ENCODE measurements at regions not wholly inside any gene's neighbourhood (a gene's known extent, or its start where the extent isn't known, plus 50 kb on each side); places are given as distances from the start of the nearest gene placed in this dataset.

GRCh38 chr3:104133630-104134029, 1233.1 kb upstream of the ALCAM start:
- Histone ChIP-seq H3K9ac (ENCODE audit: low read length) (no peak overlapping the region), H4K20me1 (ENCODE audit: insufficient read depth, low read length) (no peaks in the 10 kb centered on the region), H3K27ac (ENCODE audit: low read length) (no peak overlapping the region), H3K9me2 (replicated peaks; ENCODE audit: insufficient read depth, low read length) (no peaks in the 10 kb centered on the region), H3K36me3 (replicated peaks; ENCODE audit: insufficient read depth, low read length) (no peaks in the 10 kb centered on the region), H3K79me2 (ENCODE audit: low read length) (no peaks in the 10 kb centered on the region), H3F3A (ENCODE audit: insufficient read depth, low read length) (no peaks in the 10 kb centered on the region), H3K27me3 (replicated peaks; ENCODE audit: insufficient read depth, low read length) (no peaks in the 10 kb centered on the region), H3K4me3 (ENCODE audit: low read length) (no peak overlapping the region), H3K9me3 (replicated peaks; ENCODE audit: insufficient read depth, low read length) (no peaks in the 10 kb centered on the region), H3K4me1 (ENCODE audit: low read length) (no peaks in the 10 kb centered on the region), H3K4me2 (ENCODE audit: low read depth, low read length) (no peak overlapping the region), H2AFZ (ENCODE audit: low read length) (no peak overlapping the region)
- no peak for TF ChIP-seq EZH2phosphoT487 (IDR thresholded peaks at IDR 0.05; ENCODE audit: low read length)
- no peak for TF ChIP-seq CTCF (IDR thresholded peaks at IDR 0.05; ENCODE audit: low read length)
- TF ChIP-seq EZH2 (optimal IDR thresholded peaks at IDR 0.05; ENCODE audit: low read depth, low read length): no peak
- no peak for DNase-seq

GRCh38 chr3:104137116-104137515, 1229.6 kb upstream of the ALCAM start:
- TF ChIP-seq EZH2 (optimal IDR thresholded peaks at IDR 0.05; ENCODE audit: low read depth, low read length): no peak
- TF ChIP-seq CTCF (IDR thresholded peaks at IDR 0.05; ENCODE audit: low read length): no peak
- TF ChIP-seq EZH2phosphoT487 (IDR thresholded peaks at IDR 0.05; ENCODE audit: low read length): no peak
- no peaks in the 10 kb centered on the region for H3K27me3 ChIP-seq (replicated peaks; ENCODE audit: insufficient read depth, low read length)
- H3K4me3 ChIP-seq (ENCODE audit: low read length): no peak overlapping the region
- no peaks in the 10 kb centered on the region for H3K9me2 ChIP-seq (replicated peaks; ENCODE audit: insufficient read depth, low read length)
- no peaks in the 10 kb centered on the region for H4K20me1 ChIP-seq (ENCODE audit: insufficient read depth, low read length)
- H3K4me2 ChIP-seq (ENCODE audit: low read depth, low read length): no peak overlapping the region
- no peak for DNase-seq
- no peak overlapping the region for H3K9ac ChIP-seq (ENCODE audit: low read length)
- H3F3A ChIP-seq (ENCODE audit: insufficient read depth, low read length): no peaks in the 10 kb centered on the region
- no peak overlapping the region for H3K27ac ChIP-seq (ENCODE audit: low read length)
- H2AFZ ChIP-seq (ENCODE audit: low read length): no peak overlapping the region
- H3K9me3 ChIP-seq (replicated peaks; ENCODE audit: insufficient read depth, low read length): no peaks in the 10 kb centered on the region
- no peaks in the 10 kb centered on the region for H3K36me3 ChIP-seq (replicated peaks; ENCODE audit: insufficient read depth, low read length)
- no peaks in the 10 kb centered on the region for H3K79me2 ChIP-seq (ENCODE audit: low read length)
- H3K4me1 ChIP-seq (ENCODE audit: low read length): no peaks in the 10 kb centered on the region

- no peak overlapping the region for H3K4me3 ChIP-seq (ENCODE audit: low read length)
- H3K9me3 ChIP-seq (replicated peaks; ENCODE audit: insufficient read depth, low read length): no peaks in the 10 kb centered on the region
- H3K4me1 ChIP-seq (ENCODE audit: low read length): no peaks in the 10 kb centered on the region
- no peaks in the 10 kb centered on the region for H3K9me2 ChIP-seq (replicated peaks; ENCODE audit: insufficient read depth, low read length)
- no peaks in the 10 kb centered on the region for H3K36me3 ChIP-seq (replicated peaks; ENCODE audit: insufficient read depth, low read length)
- TF ChIP-seq EZH2phosphoT487 (IDR thresholded peaks at IDR 0.05; ENCODE audit: low read length) (no peak), EZH2 (optimal IDR thresholded peaks at IDR 0.05; ENCODE audit: low read depth, low read length) (no peak), CTCF (IDR thresholded peaks at IDR 0.05; ENCODE audit: low read length) (no peak)
- H4K20me1 ChIP-seq (ENCODE audit: insufficient read depth, low read length): no peaks in the 10 kb centered on the region
- H3K4me2 ChIP-seq (ENCODE audit: low read depth, low read length): no peak overlapping the region
- no peak overlapping the region for H3K9ac ChIP-seq (ENCODE audit: low read length)
- no peak overlapping the region for H2AFZ ChIP-seq (ENCODE audit: low read length)
- no peaks in the 10 kb centered on the region for H3K79me2 ChIP-seq (ENCODE audit: low read length)
- no peaks in the 10 kb centered on the region for H3K27me3 ChIP-seq (replicated peaks; ENCODE audit: insufficient read depth, low read length)
- H3K27ac ChIP-seq (ENCODE audit: low read length): no peak overlapping the region
- no peak for DNase-seq
- no peaks in the 10 kb centered on the region for H3F3A ChIP-seq (ENCODE audit: insufficient read depth, low read length)
Observed at GRCh38 chr3:104145164-104145563, 1221.5 kb upstream of the ALCAM start.

All from MM.1S (cell line).